H9 (cell line): ENCODE measurements at regions not wholly inside any gene's neighbourhood (a gene's known extent, or its start where the extent isn't known, plus 50 kb on each side); places are given as distances from the start of the nearest gene placed in this dataset.

Source experiments
- DNase-seq: peaks from one replicate; pipeline ENCODE4 v3.0.0-alpha.2; 2017
- H2AFZ ChIP-seq: one replicate; pipeline ENCODE4 v1.6.1; 2013; ENCODE audit warnings: mild to moderate bottlenecking, low read length, control low read depth, moderate library complexity
- H2AK5ac ChIP-seq: 2 replicates; pipeline ENCODE4 v1.6.1; 2013; ENCODE audit warnings: low read length, control low read depth, mixed read lengths; ENCODE audit not compliant: insufficient read length
- H2BK120ac ChIP-seq: one replicate; pipeline ENCODE4 v1.6.1; 2013; ENCODE audit warnings: low read depth, mild to moderate bottlenecking, low read length, control low read depth, inconsistent platforms; ENCODE audit not compliant: poor library complexity, severe bottlenecking
- H2BK12ac ChIP-seq: 2 replicates; pipeline ENCODE4 v1.6.1; 2013; ENCODE audit warnings: low read length, control low read depth, mixed read lengths, low read depth; ENCODE audit not compliant: insufficient read length
- H2BK15ac ChIP-seq: 2 replicates; pipeline ENCODE4 v1.6.1; 2013; ENCODE audit warnings: low read depth, low read length, control low read depth
- H2BK20ac ChIP-seq: one replicate; pipeline ENCODE4 v1.6.1; 2013; ENCODE audit warnings: low read depth, mild to moderate bottlenecking, low read length, control low read depth, inconsistent platforms; ENCODE audit not compliant: poor library complexity, severe bottlenecking
- H2BK5ac ChIP-seq: 2 replicates; pipeline ENCODE4 v1.6.1; 2013; ENCODE audit warnings: low read length, control low read depth, mixed read lengths; ENCODE audit not compliant: insufficient read length
- H3K14ac ChIP-seq: 2 replicates; pipeline ENCODE4 v1.6.1; 2013; ENCODE audit warnings: low read length, control low read depth; ENCODE audit not compliant: insufficient read depth
- H3K18ac ChIP-seq: 2 replicates; pipeline ENCODE4 v1.6.1; 2013; ENCODE audit warnings: low read depth, mild to moderate bottlenecking, mixed read lengths, low read length, control low read depth; ENCODE audit not compliant: insufficient read length
- H3K23ac ChIP-seq: 2 replicates; pipeline ENCODE4 v1.6.1; 2013; ENCODE audit warnings: low read length, control low read depth, mixed read lengths, low read depth; ENCODE audit not compliant: insufficient read length
- H3K23me2 ChIP-seq: 2 replicates; pipeline ENCODE4 v1.6.1; 2013; ENCODE audit warnings: low read depth, mild to moderate bottlenecking, mixed read lengths, low read length, control low read depth; ENCODE audit not compliant: insufficient read length, poor library complexity, severe bottlenecking
- H3K27ac ChIP-seq: 2 replicates; pipeline ENCODE4 v1.5.1; 2013; ENCODE audit warnings: low read length, control low read depth, mixed read lengths, low read depth; ENCODE audit not compliant: insufficient read length
- H3K27me3 ChIP-seq: 2 replicates; pipeline ENCODE4 v1.6.1; 2013; ENCODE audit warnings: low read length, control low read depth, inconsistent platforms; ENCODE audit not compliant: insufficient read depth
- H3K4ac ChIP-seq: 2 replicates; pipeline ENCODE4 v1.6.1; 2013; ENCODE audit warnings: low read depth, mild to moderate bottlenecking, control low read depth, inconsistent platforms, low read length, moderate library complexity
- H3K4me1 ChIP-seq: 2 replicates; pipeline ENCODE4 v1.6.1; 2013; ENCODE audit warnings: low read length, control low read depth, inconsistent platforms; ENCODE audit not compliant: insufficient read depth
- H3K4me2 ChIP-seq: 2 replicates; pipeline ENCODE4 v1.6.1; 2013; ENCODE audit warnings: low read length, control low read depth, mixed read lengths; ENCODE audit not compliant: insufficient read length, insufficient read depth
- H3K56ac ChIP-seq: 2 replicates; pipeline ENCODE4 v1.6.1; 2013; ENCODE audit warnings: low read depth, mild to moderate bottlenecking, mixed read lengths, low read length, control low read depth; ENCODE audit not compliant: insufficient read length
- H3K79me1 ChIP-seq: 2 replicates; pipeline ENCODE4 v1.6.1; 2013; ENCODE audit warnings: low read depth, mild to moderate bottlenecking, moderate library complexity, low read length, control low read depth, inconsistent platforms; ENCODE audit not compliant: insufficient read depth, poor library complexity, severe bottlenecking
- H3K79me2 ChIP-seq: 2 replicates; pipeline ENCODE4 v1.6.1; 2013; ENCODE audit warnings: low read length, control low read depth, inconsistent platforms; ENCODE audit not compliant: insufficient read depth
- H3K9ac ChIP-seq: 2 replicates; pipeline ENCODE4 v1.6.1; 2013; ENCODE audit warnings: low read length, control low read depth, mixed read lengths; ENCODE audit not compliant: insufficient read length; ENCODE audit errors: extremely low read depth
- H3K9me3 ChIP-seq: one replicate; pipeline ENCODE4 v1.6.1; 2013; ENCODE audit warnings: low read depth, low read length, inconsistent platforms; ENCODE audit not compliant: control insufficient read depth
- H3T11ph ChIP-seq: one replicate; pipeline ENCODE4 v1.6.1; 2013; ENCODE audit warnings: mild to moderate bottlenecking, low read length, control low read depth, inconsistent platforms
- H4K20me1 ChIP-seq: one replicate; pipeline ENCODE4 v1.6.1; 2013; ENCODE audit not compliant: control insufficient read depth, insufficient read length, insufficient read depth
- H4K5ac ChIP-seq: 2 replicates; pipeline ENCODE4 v1.6.1; 2013; ENCODE audit warnings: low read depth, mild to moderate bottlenecking, mixed read lengths, low read length, control low read depth; ENCODE audit not compliant: insufficient read length
- H4K8ac ChIP-seq: replicated peaks from 2 replicates; pipeline ENCODE4 v1.6.1; 2013; ENCODE audit warnings: low read length, control low read depth, mixed read lengths, low read depth; ENCODE audit not compliant: insufficient read length
- H4K91ac ChIP-seq: 2 replicates; pipeline ENCODE4 v1.6.1; 2013; ENCODE audit warnings: low read depth, mild to moderate bottlenecking, moderate library complexity, mixed read lengths, low read length, control low read depth; ENCODE audit not compliant: insufficient read length
- H3K27ac Mint-ChIP-seq, 3 experiments: 2 replicates in 2 of 3; 3 replicates in 1 of 3; pipeline ENCODE4 v1.8.0; 2020 to 2021; ENCODE audit warnings: mixed read lengths in 3 of 3, mild to moderate bottlenecking in 1 of 3, moderate library complexity in 1 of 3
- H3K27me3 Mint-ChIP-seq: 2 replicates; pipeline ENCODE4 v1.8.0; 2021; ENCODE audit warnings: low read depth, mild to moderate bottlenecking, moderate library complexity, mixed read lengths
- H3K36me3 Mint-ChIP-seq, 3 experiments: 2 replicates in 2 of 3; 3 replicates in 1 of 3; pipeline ENCODE4 v1.8.0; 2020 to 2021; ENCODE audit warnings: low read depth in 3 of 3, mixed read lengths in 3 of 3; ENCODE audit not compliant: insufficient read depth in 1 of 3
- H3K4me1 Mint-ChIP-seq, 2 experiments: 2 replicates each; pipeline ENCODE4 v1.8.0; 2020; ENCODE audit warnings: mixed read lengths in 2 of 2
- H3K4me3 Mint-ChIP-seq, 2 experiments: 2 replicates in 1 of 2; 3 replicates in 1 of 2; pipeline ENCODE4 v1.8.0; 2020 to 2021; ENCODE audit warnings: mild to moderate bottlenecking in 2 of 2, mixed read lengths in 2 of 2, moderate library complexity in 1 of 2
- H3K9me3 Mint-ChIP-seq, 2 experiments: 2 replicates in 1 of 2; 3 replicates in 1 of 2; pipeline ENCODE4 v1.8.0; 2020; ENCODE audit warnings: mild to moderate bottlenecking in 2 of 2, mixed read lengths in 2 of 2, moderate library complexity in 1 of 2
- CTCF ChIP-seq: fragments of 200-600 bp; sonication (generic); conservative IDR thresholded peaks from 3 replicates; pipeline ENCODE4 v1.8.0; 2021; ENCODE audit warnings: antibody characterized with exemption, mild to moderate bottlenecking
- WGBS: extraction: QIAGEN DNeasy Blood & Tissue Kit; methylation state at CpG from one replicate; pipeline ENCODE4 v1.1.7; 2013; ENCODE audit warnings: missing lambda C conversion rate, low lambda C conversion rate, mixed read lengths; ENCODE audit not compliant: insufficient read length; ENCODE audit errors: extremely low coverage; 5-methylcytosine and 5-hydroxymethylcytosine counted together

- Mint-ChIP-seq H3K4me1 (peaks cover 26 to 30% of the 10 kb centered on the region in 2 experiments), H3K4me3 (no peak overlapping the region), H3K36me3 (no peaks in the 10 kb centered on the region; a peak in 2 of 7 replicates), H3K27ac (no peak overlapping the region), H3K9me3 (no peaks in the 10 kb centered on the region), H3K27me3 (no peaks in the 10 kb centered on the region)
- Histone ChIP-seq H4K20me1 (no peaks in the 10 kb centered on the region), H2BK120ac (no peak overlapping the region), H3K9ac (no peak overlapping the region), H4K5ac (no peak overlapping the region), H4K91ac (no peak overlapping the region), H3K4ac (no peak overlapping the region), H2BK12ac (no peak overlapping the region), H2AFZ (no peak overlapping the region), H3K79me2 (no peaks in the 10 kb centered on the region), H3K4me2 (no peak overlapping the region), H3K9me3 (no peaks in the 10 kb centered on the region), H2AK5ac (no peak overlapping the region), H2BK5ac (no peak overlapping the region), H3K27ac (no peak overlapping the region), H2BK15ac (no peak overlapping the region), H3K23me2 (no peaks in the 10 kb centered on the region), H3K14ac (no peak overlapping the region), H3K56ac (no peak overlapping the region), H3K27me3 (no peaks in the 10 kb centered on the region), H4K8ac (no peak overlapping the region), H3K18ac (no peak overlapping the region), H2BK20ac (no peak overlapping the region), H3T11ph (no peak overlapping the region), H3K23ac (no peak overlapping the region), H3K79me1 (no peaks in the 10 kb centered on the region), H3K4me1 (peaks cover 2% of the 10 kb centered on the region; the same call in 1 of the 2 replicates)
- no peak for DNase-seq
- no CpG with 5 or more reads among the region's 3 CpGs for WGBS
- TF ChIP-seq CTCF = no peak
Observed at GRCh38 chr18:45417392-45417791, 197.9 kb upstream of the SLC14A2 start.
